WTC11 (cell line): ENCODE measurements at regions not wholly inside any gene's neighbourhood (a gene's known extent, or its start where the extent isn't known, plus 50 kb on each side); places are given as distances from the start of the nearest gene placed in this dataset.
"Not testable (repeated sequence)": the region's sequence is repeated elsewhere in the genome, so short reads cannot be mapped to it uniquely, and the experiment has no call there.

Source experiments
- ATAC-seq: fragments of 200-7000 bp; cut with Tn5 transposase; 2 replicates; pipeline ENCODE4 v1.10.0; 2021; ENCODE audit warnings: mild to moderate bottlenecking, moderate library complexity
- CTCF ChIA-PET: fragments of 300-600 bp; sonication (Branson Sonifier 250); formaldehyde crosslinking; loops from one replicate; lab custom pipeline; 2021; ENCODE audit warnings: antibody characterized with exemption; lab: Charles Lee
- POLR2A ChIA-PET: fragments of 350-600 bp; sonication (Branson Sonifier 250); formaldehyde crosslinking; loops from one replicate; lab custom pipeline; 2021; ENCODE audit warnings: antibody characterized with exemption; lab: Charles Lee
- DNase-seq: peaks from one replicate; pipeline ENCODE4 v3.0.0; 2021; ENCODE audit warnings: low spot score
- H3K27ac Mint-ChIP-seq: 2 replicates; pipeline ENCODE4 v1.8.0; 2021; ENCODE audit warnings: mixed read lengths
- H3K27me3 Mint-ChIP-seq: 2 replicates; pipeline ENCODE4 v1.8.0; 2021; ENCODE audit warnings: low read depth, mild to moderate bottlenecking, moderate library complexity, mixed read lengths
- H3K36me3 Mint-ChIP-seq: 2 replicates; pipeline ENCODE4 v1.8.0; 2021; ENCODE audit warnings: mixed read lengths
- H3K4me1 Mint-ChIP-seq: 2 replicates; pipeline ENCODE4 v1.8.0; 2022; ENCODE audit warnings: mixed read lengths
- H3K4me3 Mint-ChIP-seq: 2 replicates; pipeline ENCODE4 v1.8.0; 2021; ENCODE audit warnings: mild to moderate bottlenecking, moderate library complexity, mixed read lengths
- H3K9me3 Mint-ChIP-seq: 2 replicates; pipeline ENCODE4 v1.8.0; 2021; ENCODE audit warnings: mixed read lengths
- ATF1 ChIP-seq: sonication (generic); formaldehyde crosslinking; IDR thresholded peaks from 2 replicates; pipeline ENCODE4 v1.8.1; 2023; ENCODE audit warnings: mild to moderate bottlenecking, moderate library complexity, missing genetic modification reagents
- ETV6 ChIP-seq: sonication (generic); formaldehyde crosslinking; IDR thresholded peaks from 2 replicates; pipeline ENCODE4 v1.8.1; 2022; ENCODE audit warnings: mild to moderate bottlenecking, missing genetic modification reagents
- IRF2 ChIP-seq: sonication (generic); formaldehyde crosslinking; IDR thresholded peaks from 2 replicates; pipeline ENCODE4 v1.8.0; 2022; ENCODE audit warnings: low read depth, missing genetic modification reagents, borderline replicate concordance
- JUN ChIP-seq: sonication (generic); formaldehyde crosslinking; IDR thresholded peaks from 2 replicates; pipeline ENCODE4 v1.8.0; 2023; ENCODE audit warnings: mild to moderate bottlenecking, missing genetic modification reagents
- MLX ChIP-seq: sonication (generic); formaldehyde crosslinking; IDR thresholded peaks from 2 replicates; pipeline ENCODE4 v1.8.1; 2023; ENCODE audit warnings: mild to moderate bottlenecking, missing genetic modification reagents, moderate library complexity
- OVOL2 ChIP-seq: fragments of 250-450 bp; sonication (Bioruptor Pico); IDR thresholded peaks from 2 replicates; pipeline ENCODE4 v1.9.0; 2021; ENCODE audit warnings: mild to moderate bottlenecking, borderline replicate concordance
- RORB ChIP-seq: fragments of 250-450 bp; sonication (Bioruptor Pico); IDR thresholded peaks from 2 replicates; pipeline ENCODE4 v1.9.0; 2021; ENCODE audit warnings: mild to moderate bottlenecking
- SMAD3 ChIP-seq: sonication (generic); formaldehyde crosslinking; IDR thresholded peaks from 2 replicates; pipeline ENCODE4 v1.8.0; 2022; ENCODE audit warnings: missing genetic modification reagents, mild to moderate bottlenecking, borderline replicate concordance
- ZNF121 ChIP-seq: sonication (generic); formaldehyde crosslinking; IDR thresholded peaks from 2 replicates; pipeline ENCODE4 v1.8.0; 2023; ENCODE audit warnings: missing genetic modification reagents
- ZNF219 ChIP-seq: sonication (generic); formaldehyde crosslinking; IDR thresholded peaks from 2 replicates; pipeline ENCODE4 v1.8.0; 2023; ENCODE audit warnings: missing genetic modification reagents, mild to moderate bottlenecking, borderline replicate concordance
- TF ChIP-seq, protein P1 (sequence below): sonication (generic); formaldehyde crosslinking; IDR thresholded peaks from 2 replicates; pipeline ENCODE4 v1.8.1; 2022; ENCODE audit warnings: missing genetic modification reagents, borderline replicate concordance
- TF ChIP-seq, protein P2 (sequence below): fragments of 250-450 bp; sonication (Bioruptor Pico); IDR thresholded peaks from 2 replicates; pipeline ENCODE4 v2.1.2; 2022; ENCODE audit warnings: mild to moderate bottlenecking, moderate library complexity
- TF ChIP-seq, protein P3 (sequence below): fragments of 250-450 bp; sonication (Bioruptor Pico); IDR thresholded peaks from 2 replicates; pipeline ENCODE4 v1.9.0; 2021; ENCODE audit warnings: mild to moderate bottlenecking
- TF ChIP-seq, protein P4 (sequence below): sonication (generic); formaldehyde crosslinking; IDR thresholded peaks from 2 replicates; pipeline ENCODE4 v1.8.1; 2023; ENCODE audit warnings: mild to moderate bottlenecking, missing genetic modification reagents

GRCh38 chrX:56397636-56398035, 165.5 kb downstream of the KLF8 start (continued):
- TF ChIP-seq, protein P1, sequence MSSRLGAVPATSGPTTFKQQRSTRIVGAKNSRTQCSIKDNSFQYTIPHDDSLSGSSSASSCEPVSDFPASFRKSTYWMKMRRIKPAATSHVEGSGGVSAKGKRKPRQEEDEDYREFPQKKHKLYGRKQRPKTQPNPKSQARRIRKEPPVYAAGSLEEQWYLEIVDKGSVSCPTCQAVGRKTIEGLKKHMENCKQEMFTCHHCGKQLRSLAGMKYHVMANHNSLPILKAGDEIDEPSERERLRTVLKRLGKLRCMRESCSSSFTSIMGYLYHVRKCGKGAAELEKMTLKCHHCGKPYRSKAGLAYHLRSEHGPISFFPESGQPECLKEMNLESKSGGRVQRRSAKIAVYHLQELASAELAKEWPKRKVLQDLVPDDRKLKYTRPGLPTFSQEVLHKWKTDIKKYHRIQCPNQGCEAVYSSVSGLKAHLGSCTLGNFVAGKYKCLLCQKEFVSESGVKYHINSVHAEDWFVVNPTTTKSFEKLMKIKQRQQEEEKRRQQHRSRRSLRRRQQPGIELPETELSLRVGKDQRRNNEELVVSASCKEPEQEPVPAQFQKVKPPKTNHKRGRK (CRISPR knock-in tag) = no peak

DNA sequence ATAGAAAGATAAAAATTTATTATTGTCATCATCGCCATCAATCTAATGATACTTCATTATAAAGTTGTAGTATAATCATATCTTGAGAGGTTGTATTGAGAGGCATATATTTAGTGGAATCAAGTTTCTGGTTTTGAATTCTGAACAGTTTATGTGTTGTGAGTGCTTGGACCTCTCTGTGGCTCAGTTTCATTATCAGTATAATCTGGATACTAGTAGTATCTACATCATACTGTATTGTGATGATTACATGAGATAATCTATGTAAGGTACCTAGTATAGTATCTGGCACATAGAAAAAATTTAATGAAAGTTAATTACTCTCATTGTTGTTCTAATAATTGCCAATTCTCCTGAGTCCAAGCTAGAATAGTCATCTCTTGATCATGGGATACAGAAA, 161.2 kb upstream of the UBQLN2 start:
- no peaks in the 10 kb centered on the region; the same call in 1 of the 2 replicates for H3K27me3 Mint-ChIP-seq
- H3K4me1 Mint-ChIP-seq = peaks cover 6% of the 10 kb centered on the region
- H3K9me3 Mint-ChIP-seq = no peaks in the 10 kb centered on the region; the same call in 1 of the 2 replicates
- H3K27ac Mint-ChIP-seq = no peak overlapping the region
- TF ChIP-seq JUN (CRISPR knock-in tag) (no peak), IRF2 (no peak), ATF1 (CRISPR knock-in tag) (no peak), ETV6 (CRISPR knock-in tag) (no peak), SMAD3 (CRISPR knock-in tag) (no peak)
- TF ChIP-seq, protein P2, sequence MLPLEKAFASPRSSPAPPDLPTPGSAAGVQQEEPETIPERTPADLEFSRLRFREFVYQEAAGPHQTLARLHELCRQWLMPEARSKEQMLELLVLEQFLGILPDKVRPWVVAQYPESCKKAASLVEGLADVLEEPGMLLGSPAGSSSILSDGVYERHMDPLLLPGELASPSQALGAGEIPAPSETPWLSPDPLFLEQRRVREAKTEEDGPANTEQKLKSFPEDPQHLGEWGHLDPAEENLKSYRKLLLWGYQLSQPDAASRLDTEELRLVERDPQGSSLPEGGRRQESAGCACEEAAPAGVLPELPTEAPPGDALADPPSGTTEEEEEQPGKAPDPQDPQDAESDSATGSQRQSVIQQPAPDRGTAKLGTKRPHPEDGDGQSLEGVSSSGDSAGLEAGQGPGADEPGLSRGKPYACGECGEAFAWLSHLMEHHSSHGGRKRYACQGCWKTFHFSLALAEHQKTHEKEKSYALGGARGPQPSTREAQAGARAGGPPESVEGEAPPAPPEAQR (CRISPR knock-in tag) = no peak
- TF ChIP-seq, protein P3, sequence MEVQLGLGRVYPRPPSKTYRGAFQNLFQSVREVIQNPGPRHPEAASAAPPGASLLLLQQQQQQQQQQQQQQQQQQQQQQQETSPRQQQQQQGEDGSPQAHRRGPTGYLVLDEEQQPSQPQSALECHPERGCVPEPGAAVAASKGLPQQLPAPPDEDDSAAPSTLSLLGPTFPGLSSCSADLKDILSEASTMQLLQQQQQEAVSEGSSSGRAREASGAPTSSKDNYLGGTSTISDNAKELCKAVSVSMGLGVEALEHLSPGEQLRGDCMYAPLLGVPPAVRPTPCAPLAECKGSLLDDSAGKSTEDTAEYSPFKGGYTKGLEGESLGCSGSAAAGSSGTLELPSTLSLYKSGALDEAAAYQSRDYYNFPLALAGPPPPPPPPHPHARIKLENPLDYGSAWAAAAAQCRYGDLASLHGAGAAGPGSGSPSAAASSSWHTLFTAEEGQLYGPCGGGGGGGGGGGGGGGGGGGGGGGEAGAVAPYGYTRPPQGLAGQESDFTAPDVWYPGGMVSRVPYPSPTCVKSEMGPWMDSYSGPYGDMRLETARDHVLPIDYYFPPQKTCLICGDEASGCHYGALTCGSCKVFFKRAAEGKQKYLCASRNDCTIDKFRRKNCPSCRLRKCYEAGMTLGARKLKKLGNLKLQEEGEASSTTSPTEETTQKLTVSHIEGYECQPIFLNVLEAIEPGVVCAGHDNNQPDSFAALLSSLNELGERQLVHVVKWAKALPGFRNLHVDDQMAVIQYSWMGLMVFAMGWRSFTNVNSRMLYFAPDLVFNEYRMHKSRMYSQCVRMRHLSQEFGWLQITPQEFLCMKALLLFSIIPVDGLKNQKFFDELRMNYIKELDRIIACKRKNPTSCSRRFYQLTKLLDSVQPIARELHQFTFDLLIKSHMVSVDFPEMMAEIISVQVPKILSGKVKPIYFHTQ (CRISPR knock-in tag) = no peak
- ChIA-PET CTCF (no interaction called here), POLR2A (no interaction called here)
- DNase-seq (no peak), ATAC-seq (no peak)
- H3K4me3 Mint-ChIP-seq = no peak overlapping the region
- no peaks in the 10 kb centered on the region for H3K36me3 Mint-ChIP-seq

DNA sequence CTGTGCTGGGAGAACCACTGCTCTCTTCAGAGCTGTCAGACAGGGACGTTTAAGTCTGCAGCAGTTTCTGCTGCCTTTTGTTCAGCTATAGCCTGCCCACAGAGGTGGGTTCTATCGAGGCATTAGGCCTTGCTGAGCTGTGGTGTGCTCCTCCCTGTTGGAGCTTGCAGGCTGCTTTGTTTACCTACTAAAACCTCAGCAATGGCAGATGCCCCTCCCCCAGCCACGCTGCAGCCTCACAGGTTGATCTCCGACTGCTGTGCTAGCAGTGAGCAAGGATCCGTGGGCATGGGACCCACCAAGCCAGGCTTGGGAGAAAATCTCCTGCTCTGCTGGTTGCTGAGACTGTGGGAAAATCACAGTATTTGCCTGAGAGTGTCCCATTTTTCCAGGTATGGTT, 133.8 kb upstream of the UBQLN2 start:
- H3K27ac Mint-ChIP-seq = no peak overlapping the region
- H3K27me3 Mint-ChIP-seq = peaks cover 30% of the 10 kb centered on the region
- peaks cover 4% of the 10 kb centered on the region; the same call in 1 of the 2 replicates for H3K9me3 Mint-ChIP-seq
- ChIA-PET CTCF (no interaction called here), POLR2A (no interaction called here)
- TF ChIP-seq JUN (CRISPR knock-in tag) (no peak), OVOL2 (CRISPR knock-in tag) (no peak), RORB (CRISPR knock-in tag) (no peak), MLX (CRISPR knock-in tag) (no peak), ZNF219 (CRISPR knock-in tag) (no peak), ETV6 (CRISPR knock-in tag) (no peak), ZNF121 (CRISPR knock-in tag) (no peak)
- TF ChIP-seq, protein P4, sequence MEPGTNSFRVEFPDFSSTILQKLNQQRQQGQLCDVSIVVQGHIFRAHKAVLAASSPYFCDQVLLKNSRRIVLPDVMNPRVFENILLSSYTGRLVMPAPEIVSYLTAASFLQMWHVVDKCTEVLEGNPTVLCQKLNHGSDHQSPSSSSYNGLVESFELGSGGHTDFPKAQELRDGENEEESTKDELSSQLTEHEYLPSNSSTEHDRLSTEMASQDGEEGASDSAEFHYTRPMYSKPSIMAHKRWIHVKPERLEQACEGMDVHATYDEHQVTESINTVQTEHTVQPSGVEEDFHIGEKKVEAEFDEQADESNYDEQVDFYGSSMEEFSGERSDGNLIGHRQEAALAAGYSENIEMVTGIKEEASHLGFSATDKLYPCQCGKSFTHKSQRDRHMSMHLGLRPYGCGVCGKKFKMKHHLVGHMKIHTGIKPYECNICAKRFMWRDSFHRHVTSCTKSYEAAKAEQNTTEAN (CRISPR knock-in tag) = no peak
- no peaks in the 10 kb centered on the region for H3K36me3 Mint-ChIP-seq
- peak; percentile 65 for ATAC-seq
- no peaks in the 10 kb centered on the region for H3K4me1 Mint-ChIP-seq
- peak; percentile 20 for DNase-seq
- H3K4me3 Mint-ChIP-seq = no peak overlapping the region

GRCh38 chrX:56451981-56452380, 111.4 kb upstream of the UBQLN2 start:
- CTCF ChIA-PET, POLR2A ChIA-PET, H3K4me3 Mint-ChIP-seq, H3K27ac Mint-ChIP-seq, H3K36me3 Mint-ChIP-seq, H3K27me3 Mint-ChIP-seq, DNase-seq, ATAC-seq, H3K4me1 Mint-ChIP-seq: not testable (repeated sequence)
- peaks cover 18% of the 10 kb centered on the region for H3K9me3 Mint-ChIP-seq
